ENCODE measurements at regions not wholly inside any gene's neighbourhood (a gene's known extent, or its start where the extent isn't known, plus 50 kb on each side); places are given as distances from the start of the nearest gene placed in this dataset.

- TF ChIP-seq CTCF (IDR thresholded peaks at IDR 0.05) = no peak
Measured at GRCh38 chr11:133654630-133655212, 122.4 kb upstream of the OPCML start.

- TF ChIP-seq CTCF (IDR thresholded peaks at IDR 0.05) = no peak
Measured at GRCh38 chr11:133653336-133653735, 121.0 kb upstream of the OPCML start.

GRCh38 chr11:133650082-133650481 lies 117.8 kb upstream of the OPCML start:
- no peak for TF ChIP-seq CTCF (IDR thresholded peaks at IDR 0.05)

DNA sequence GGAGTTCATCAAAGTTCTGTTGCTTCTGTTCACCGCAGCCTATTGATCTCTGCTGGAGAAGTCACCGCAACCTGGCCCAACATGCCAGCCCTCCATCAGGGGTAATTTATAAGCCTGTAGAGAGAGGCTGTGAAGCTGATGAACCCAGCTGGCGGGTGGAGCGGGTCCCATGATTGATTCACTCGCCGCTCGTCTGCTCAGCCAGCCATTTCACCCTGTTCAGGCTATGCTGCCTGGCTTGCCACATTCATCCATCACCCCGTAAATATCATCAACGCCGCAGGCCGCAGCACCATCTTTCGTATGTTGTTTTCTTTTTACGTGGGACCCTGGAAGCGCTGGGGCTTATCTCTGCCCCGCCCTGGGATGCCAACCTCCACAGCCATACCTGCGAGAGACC lies 116.7 kb upstream of the OPCML start:
- no peak for TF ChIP-seq CTCF (IDR thresholded peaks at IDR 0.05)

DNA sequence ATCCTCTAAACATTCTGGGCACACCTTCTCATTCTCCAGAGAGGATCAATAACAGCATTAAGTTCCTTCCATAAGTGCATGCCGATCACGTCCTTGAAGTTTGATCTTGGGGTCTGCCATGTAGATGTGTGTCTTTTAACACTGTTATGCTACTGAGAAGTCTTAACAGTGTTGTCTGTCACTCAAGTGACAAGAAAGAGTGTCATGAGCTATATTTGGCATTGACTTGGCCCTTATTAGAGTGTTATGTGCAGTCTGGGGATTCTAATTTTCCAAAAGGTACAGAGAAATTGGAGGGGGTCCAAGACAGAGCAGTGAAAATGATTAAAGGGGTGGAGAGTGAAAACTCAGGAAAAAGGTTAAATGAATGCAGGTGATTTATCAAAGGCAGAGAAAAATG lies 107.1 kb upstream of the OPCML start:
- no peak for TF ChIP-seq CTCF (IDR thresholded peaks at IDR 0.05)

DNA sequence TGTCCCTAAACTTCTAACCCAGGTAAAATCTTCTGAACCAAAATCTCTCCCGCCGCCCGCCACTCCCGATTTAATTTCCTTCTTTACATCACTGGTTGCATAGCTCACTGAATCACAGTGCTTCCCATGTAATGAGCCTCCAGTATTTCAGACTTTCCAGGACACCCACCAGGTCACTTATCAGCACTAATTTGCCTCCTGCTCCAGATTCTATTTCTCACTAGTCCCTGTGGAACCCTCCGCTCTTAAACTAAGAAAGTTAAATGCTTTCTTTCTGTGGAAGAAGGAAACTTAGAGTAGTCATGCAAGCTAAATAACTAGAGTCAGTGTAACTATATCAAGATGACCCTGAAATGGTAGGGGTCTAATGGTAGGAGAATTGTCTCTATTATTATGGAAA lies 106.6 kb upstream of the OPCML start:
- no peak for TF ChIP-seq CTCF (IDR thresholded peaks at IDR 0.05)

- TF ChIP-seq CTCF (IDR thresholded peaks at IDR 0.05) = no peak
Measured at GRCh38 chr11:133636711-133637355, 104.5 kb upstream of the OPCML start.
